ENCODE measurements at regions not wholly inside any gene's neighbourhood (a gene's known extent, or its start where the extent isn't known, plus 50 kb on each side); places are given as distances from the start of the nearest gene placed in this dataset.
A peak's percentile ranks its signal among the peaks of the same experiment; 100 is the strongest.
"Not testable (repeated sequence)": the region's sequence is repeated elsewhere in the genome, so short reads cannot be mapped to it uniquely, and the experiment has no call there.

- no peak for TF ChIP-seq CTCF (IDR thresholded peaks at IDR 0.05; ENCODE audit: low read depth, low read length)
- no peak overlapping the region for H3K27ac ChIP-seq (ENCODE audit: low read depth, low read length)
- DNase-seq (ENCODE audit: low read depth, low spot score): no peak
- no peak overlapping the region for H3K4me3 ChIP-seq (ENCODE audit: low read depth, low read length)
- no peaks in the 10 kb centered on the region for H3K9me3 ChIP-seq (ENCODE audit: control insufficient read depth, insufficient read depth, low read length)
- peaks cover 5% of the 10 kb centered on the region for H3K27me3 ChIP-seq (ENCODE audit: control insufficient read depth, insufficient read depth, low read length)
- CTCF ChIA-PET: no interaction called here
- POLR2A ChIA-PET: no interaction called here
These were observed 60.3 kb downstream of the PRR15 start for GRCh38 chr7:29623973-29624372.

- no peak overlapping the region for H3K4me3 ChIP-seq (ENCODE audit: low read depth, low read length)
- H3K9me3 ChIP-seq (ENCODE audit: control insufficient read depth, insufficient read depth, low read length): no peaks in the 10 kb centered on the region
- peaks cover 5% of the 10 kb centered on the region for H3K27me3 ChIP-seq (ENCODE audit: control insufficient read depth, insufficient read depth, low read length)
- DNase-seq (ENCODE audit: low read depth, low spot score): no peak
- H3K27ac ChIP-seq (ENCODE audit: low read depth, low read length): no peak overlapping the region
- TF ChIP-seq CTCF (IDR thresholded peaks at IDR 0.05; ENCODE audit: low read depth, low read length): no peak
- CTCF ChIA-PET: interaction anchor here (1.7 kb wide), 1 partner anchor 9 kb away, joined by 5 read pairs; no protein-coding TSS in a partner anchor
- POLR2A ChIA-PET: no interaction called here
These were observed 63.1 kb downstream of the PRR15 start for GRCh38 chr7:29626730-29627129.

- TF ChIP-seq CTCF (IDR thresholded peaks at IDR 0.05; ENCODE audit: low read depth, low read length): no peak
- H3K27me3 ChIP-seq (ENCODE audit: control insufficient read depth, insufficient read depth, low read length): peaks cover 5% of the 10 kb centered on the region
- ChIA-PET POLR2A (no interaction called here), CTCF (interaction anchor here (1.7 kb wide), 1 partner anchor 8 kb away, joined by 5 read pairs; no protein-coding TSS in a partner anchor)
- no peak overlapping the region for H3K27ac ChIP-seq (ENCODE audit: low read depth, low read length)
- H3K9me3 ChIP-seq (ENCODE audit: control insufficient read depth, insufficient read depth, low read length): no peaks in the 10 kb centered on the region
- no peak overlapping the region for H3K4me3 ChIP-seq (ENCODE audit: low read depth, low read length)
- no peak for DNase-seq (ENCODE audit: low read depth, low spot score)
These were observed 64.0 kb downstream of the PRR15 start for GRCh38 chr7:29627631-29628030.

GRCh38 chr7:29629507-29629906 is 65.9 kb downstream of the PRR15 start:
- ChIA-PET POLR2A (no interaction called here), CTCF (no interaction called here)
- Histone ChIP-seq H3K27me3 (ENCODE audit: control insufficient read depth, insufficient read depth, low read length) (peaks cover 5% of the 10 kb centered on the region), H3K4me3 (ENCODE audit: low read depth, low read length) (no peak overlapping the region), H3K27ac (ENCODE audit: low read depth, low read length) (no peak overlapping the region), H3K9me3 (ENCODE audit: control insufficient read depth, insufficient read depth, low read length) (no peaks in the 10 kb centered on the region)
- no peak for TF ChIP-seq CTCF (IDR thresholded peaks at IDR 0.05; ENCODE audit: low read depth, low read length)
- no peak for DNase-seq (ENCODE audit: low read depth, low spot score)

- H3K27me3 ChIP-seq (ENCODE audit: control insufficient read depth, insufficient read depth, low read length); H3K9me3 ChIP-seq (ENCODE audit: control insufficient read depth, insufficient read depth, low read length); DNase-seq (ENCODE audit: low read depth, low spot score); H3K4me3 ChIP-seq (ENCODE audit: low read depth, low read length); POLR2A ChIA-PET; H3K27ac ChIP-seq (ENCODE audit: low read depth, low read length): not testable (repeated sequence)
- CTCF ChIA-PET: interaction anchor here (1.0 to 2.8 kb wide), 4 partner anchors 8 to 641 kb away, joined by 3 to 18 read pairs (median 4); no protein-coding TSS in a partner anchor
- peak; percentile 59 for TF ChIP-seq CTCF (IDR thresholded peaks at IDR 0.05; ENCODE audit: low read depth, low read length)
These were observed 71.7 kb downstream of the PRR15 start for GRCh38 chr7:29635067-29636008.
